ENCODE measurements at regions not wholly inside any gene's neighbourhood (a gene's known extent, or its start where the extent isn't known, plus 50 kb on each side); places are given as distances from the start of the nearest gene placed in this dataset.

GRCh38 chr5:57891443-57891842, 408.8 kb upstream of the ACTBL2 start:
- TF ChIP-seq GABPA (IDR thresholded peaks at IDR 0.05 in 1 of 2, conservative IDR thresholded peaks at IDR 0.05 in 1 of 2) = no peak
- no peak for TF ChIP-seq MAX (IDR thresholded peaks at IDR 0.05)
- TF ChIP-seq CTCF (IDR thresholded peaks at IDR 0.05; ENCODE audit: low read depth, low read length, missing input control) = no peak
- TF ChIP-seq ZBTB33 (IDR thresholded peaks at IDR 0.05) = no peak
- no peak for TF ChIP-seq FOXA2 (IDR thresholded peaks at IDR 0.05)
- TF ChIP-seq RAD21 (IDR thresholded peaks at IDR 0.05) = peak in 1 of 2 donors; percentile 28
- peak; percentile 29 for TF ChIP-seq NR2F2 (IDR thresholded peaks at IDR 0.05)
- no peak for TF ChIP-seq REST (IDR thresholded peaks at IDR 0.05)
- no peak for TF ChIP-seq ATF3 (IDR thresholded peaks at IDR 0.05)
- no peak for TF ChIP-seq RXRA (IDR thresholded peaks at IDR 0.05)
- TF ChIP-seq TAF1 (conservative IDR thresholded peaks at IDR 0.05) = no peak
- TF ChIP-seq EGR1 (IDR thresholded peaks at IDR 0.05; ENCODE audit: low read depth in 2 of 2) = no peak
- TF ChIP-seq SP1 (IDR thresholded peaks at IDR 0.05) = no peak

All from liver (tissue), 3 donors.